ENCODE measurements at regions not wholly inside any gene's neighbourhood (a gene's known extent, or its start where the extent isn't known, plus 50 kb on each side); places are given as distances from the start of the nearest gene placed in this dataset.
A peak's percentile ranks its signal among the peaks of the same experiment; 100 is the strongest.

DNA sequence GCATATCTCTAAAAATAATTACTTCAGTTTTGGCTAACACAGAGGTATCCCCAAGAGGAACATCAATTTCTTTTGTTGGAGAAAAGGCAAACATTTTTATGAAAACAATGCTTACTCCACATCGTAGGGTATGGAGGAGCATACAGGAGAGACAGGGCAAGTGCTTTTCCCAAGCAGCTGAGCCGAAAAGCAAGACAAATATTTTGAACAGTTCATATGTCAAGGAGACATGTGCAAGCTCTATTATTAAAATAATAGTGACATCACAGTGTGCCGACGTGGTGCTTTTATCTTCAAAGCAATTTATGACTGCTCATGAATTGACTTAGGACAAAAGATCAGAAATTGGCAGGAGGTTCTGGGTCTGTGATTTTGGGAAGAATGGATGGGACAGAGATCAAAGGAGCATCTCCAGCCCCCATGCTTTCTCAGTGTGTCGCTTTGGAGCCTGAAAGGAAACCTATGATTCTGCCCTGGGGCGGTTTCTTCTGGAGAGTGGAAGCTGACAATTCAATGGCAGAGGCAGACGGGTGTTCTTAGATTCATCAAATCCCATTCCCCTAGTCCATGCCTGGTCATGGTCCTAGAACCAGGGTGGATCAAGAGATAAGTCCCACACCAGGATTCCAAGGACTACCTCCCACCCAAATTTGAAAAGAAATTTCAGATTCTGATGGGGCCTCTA, 97.1 kb downstream of the JCAD start:
- H3K4me3 ChIP-seq = no peak overlapping the region
- DNase-seq = no peak
- intact Hi-C loops (cut with DNase I; ENCODE audit: low total_unique reads) = no loop called here
- no peaks in the 10 kb centered on the region for H3K36me3 ChIP-seq
- H3K9me3 ChIP-seq = no peaks in the 10 kb centered on the region
- peaks cover 0 to 49% (median 24%) of the 10 kb centered on the region in 4 donors for H3K4me1 ChIP-seq
- TF ChIP-seq, protein P1, sequence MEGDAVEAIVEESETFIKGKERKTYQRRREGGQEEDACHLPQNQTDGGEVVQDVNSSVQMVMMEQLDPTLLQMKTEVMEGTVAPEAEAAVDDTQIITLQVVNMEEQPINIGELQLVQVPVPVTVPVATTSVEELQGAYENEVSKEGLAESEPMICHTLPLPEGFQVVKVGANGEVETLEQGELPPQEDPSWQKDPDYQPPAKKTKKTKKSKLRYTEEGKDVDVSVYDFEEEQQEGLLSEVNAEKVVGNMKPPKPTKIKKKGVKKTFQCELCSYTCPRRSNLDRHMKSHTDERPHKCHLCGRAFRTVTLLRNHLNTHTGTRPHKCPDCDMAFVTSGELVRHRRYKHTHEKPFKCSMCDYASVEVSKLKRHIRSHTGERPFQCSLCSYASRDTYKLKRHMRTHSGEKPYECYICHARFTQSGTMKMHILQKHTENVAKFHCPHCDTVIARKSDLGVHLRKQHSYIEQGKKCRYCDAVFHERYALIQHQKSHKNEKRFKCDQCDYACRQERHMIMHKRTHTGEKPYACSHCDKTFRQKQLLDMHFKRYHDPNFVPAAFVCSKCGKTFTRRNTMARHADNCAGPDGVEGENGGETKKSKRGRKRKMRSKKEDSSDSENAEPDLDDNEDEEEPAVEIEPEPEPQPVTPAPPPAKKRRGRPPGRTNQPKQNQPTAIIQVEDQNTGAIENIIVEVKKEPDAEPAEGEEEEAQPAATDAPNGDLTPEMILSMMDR (IDR thresholded peaks at IDR 0.05) = no peak
- H3K27ac ChIP-seq = no peak overlapping the region
- no peaks in the 10 kb centered on the region for H3K27me3 ChIP-seq

DNA sequence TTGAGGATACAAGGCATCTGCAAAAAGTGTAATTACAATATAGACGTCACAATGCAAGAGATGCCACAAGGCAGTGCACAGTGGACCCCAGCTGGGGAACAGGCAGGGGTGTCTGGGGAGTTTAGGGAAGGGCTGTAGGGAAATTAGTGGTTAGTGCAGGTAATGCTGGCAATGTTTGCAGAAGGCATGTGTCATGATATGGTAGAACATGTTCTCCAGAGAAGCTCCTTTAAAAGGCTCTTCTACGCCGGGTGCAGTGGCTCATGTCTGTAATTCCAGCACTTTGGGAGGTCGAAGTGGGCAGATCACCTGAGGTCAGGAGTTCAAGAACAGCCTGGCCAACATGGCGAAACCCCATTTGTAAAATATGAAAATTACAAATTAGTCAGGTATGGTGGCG, 98.0 kb downstream of the JCAD start:
- H3K4me3 ChIP-seq = no peak overlapping the region
- no peaks in the 10 kb centered on the region for H3K27me3 ChIP-seq
- H3K27ac ChIP-seq = no peak overlapping the region
- DNase-seq = no peak
- H3K36me3 ChIP-seq = no peaks in the 10 kb centered on the region
- peaks cover 0 to 58% (median 29%) of the 10 kb centered on the region in 4 donors for H3K4me1 ChIP-seq
- TF ChIP-seq, protein P1 (IDR thresholded peaks at IDR 0.05) = no peak
- H3K9me3 ChIP-seq = no peaks in the 10 kb centered on the region
- intact Hi-C loops (cut with DNase I; ENCODE audit: low total_unique reads) = no loop called here

DNA sequence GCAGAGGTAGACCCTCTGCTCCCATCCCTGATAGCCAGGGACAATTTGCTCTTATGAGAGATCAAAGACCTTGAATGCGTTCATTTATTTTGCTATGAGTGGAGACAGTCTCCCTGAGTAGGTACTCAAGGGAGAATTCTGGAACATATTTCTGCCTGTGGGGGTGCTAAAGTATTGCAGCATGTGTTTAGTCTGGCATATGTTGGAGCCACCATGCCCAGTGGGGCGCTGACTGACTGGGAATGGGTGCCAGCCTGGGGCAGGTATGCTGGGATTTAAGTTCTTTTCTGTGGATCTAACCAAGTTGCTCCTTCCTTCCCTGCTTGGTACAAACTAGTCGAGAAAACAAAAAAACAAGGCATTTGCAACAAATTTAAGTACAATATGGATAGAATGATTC, 99.1 kb downstream of the JCAD start:
- Histone ChIP-seq H3K27ac (peak overlapping the region; percentile 4 to 8), H3K9me3 (no peaks in the 10 kb centered on the region), H3K4me3 (no peak overlapping the region), H3K27me3 (no peaks in the 10 kb centered on the region), H3K36me3 (no peaks in the 10 kb centered on the region), H3K4me1 (peaks cover 0 to 58% (median 29%) of the 10 kb centered on the region in 4 donors)
- no peak for DNase-seq
- TF ChIP-seq, protein P1 (IDR thresholded peaks at IDR 0.05) = no peak
- intact Hi-C loops (cut with DNase I; ENCODE audit: low total_unique reads) = no loop called here

DNA sequence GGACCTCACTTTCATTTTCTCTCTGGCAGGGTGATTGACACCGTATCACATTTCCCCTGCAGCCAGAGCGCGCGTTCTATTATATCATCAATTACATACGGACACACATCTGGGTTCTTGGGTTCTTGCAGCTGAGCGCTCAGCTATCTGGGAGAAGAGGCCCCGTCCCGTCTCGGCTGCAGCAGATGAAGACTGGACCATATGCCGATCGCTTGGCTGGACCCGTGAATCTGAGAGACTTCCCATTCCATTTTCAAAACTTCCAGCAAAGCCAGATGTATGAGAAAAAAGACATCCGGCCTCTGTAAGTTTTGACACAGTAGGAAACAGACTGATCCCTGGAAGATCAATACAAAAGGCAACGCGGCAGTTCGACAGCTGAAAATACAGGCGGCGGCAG, 99.8 kb downstream of the JCAD start:
- peak overlapping the region in 1 of 2 donors; percentile 8 for H3K27ac ChIP-seq
- H3K4me3 ChIP-seq = no peak overlapping the region
- TF ChIP-seq, protein P1 (IDR thresholded peaks at IDR 0.05) = no peak
- H3K27me3 ChIP-seq = no peaks in the 10 kb centered on the region
- peaks cover 0 to 58% (median 29%) of the 10 kb centered on the region in 4 donors for H3K4me1 ChIP-seq
- intact Hi-C loops (cut with DNase I; ENCODE audit: low total_unique reads) = no loop called here
- no peak for DNase-seq
- H3K36me3 ChIP-seq = no peaks in the 10 kb centered on the region
- no peaks in the 10 kb centered on the region for H3K9me3 ChIP-seq

DNA sequence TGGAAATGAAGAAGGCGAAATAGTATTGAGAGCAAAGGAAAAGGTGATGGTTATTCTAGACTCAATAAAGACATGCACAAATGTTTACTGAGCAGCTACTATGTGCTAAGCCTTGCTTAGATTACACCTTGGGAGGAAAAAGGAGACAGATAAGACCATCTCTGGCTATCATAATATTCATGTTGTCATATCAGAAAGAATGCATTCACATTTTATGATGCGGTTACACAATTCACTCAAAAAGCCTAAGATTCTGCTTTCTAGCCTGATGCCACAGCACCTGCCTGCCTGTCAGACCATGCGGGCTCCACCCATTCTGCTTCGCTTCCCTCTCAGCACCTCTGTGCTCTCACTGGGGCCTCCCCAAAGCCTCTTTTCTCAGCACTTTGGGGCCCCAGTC, 100.9 kb downstream of the JCAD start:
- Histone ChIP-seq H3K27ac (peak overlapping the region; percentile 66 to 69), H3K4me3 (no peak overlapping the region), H3K36me3 (no peaks in the 10 kb centered on the region), H3K4me1 (peaks cover 0 to 58% (median 29%) of the 10 kb centered on the region in 4 donors), H3K9me3 (no peaks in the 10 kb centered on the region), H3K27me3 (no peaks in the 10 kb centered on the region)
- TF ChIP-seq, protein P1 (IDR thresholded peaks at IDR 0.05) = no peak
- no peak for DNase-seq
- intact Hi-C loops (cut with DNase I; ENCODE audit: low total_unique reads) = no loop called here
